HG03025 (cell line): ENCODE measurements at regions not wholly inside any gene's neighbourhood (a gene's known extent, or its start where the extent isn't known, plus 50 kb on each side); places are given as distances from the start of the nearest gene placed in this dataset.
"Not testable (repeated sequence)": the region's sequence is repeated elsewhere in the genome, so short reads cannot be mapped to it uniquely, and the experiment has no call there.

Source experiments
- ATAC-seq: cut with Tn5 transposase; IDR thresholded peaks from one replicate; pipeline ENCODE4 v1.9.1; 2021; ENCODE audit warnings: mild to moderate bottlenecking, moderate library complexity; ENCODE audit not compliant: unreplicated experiment, low FRiP score

DNA sequence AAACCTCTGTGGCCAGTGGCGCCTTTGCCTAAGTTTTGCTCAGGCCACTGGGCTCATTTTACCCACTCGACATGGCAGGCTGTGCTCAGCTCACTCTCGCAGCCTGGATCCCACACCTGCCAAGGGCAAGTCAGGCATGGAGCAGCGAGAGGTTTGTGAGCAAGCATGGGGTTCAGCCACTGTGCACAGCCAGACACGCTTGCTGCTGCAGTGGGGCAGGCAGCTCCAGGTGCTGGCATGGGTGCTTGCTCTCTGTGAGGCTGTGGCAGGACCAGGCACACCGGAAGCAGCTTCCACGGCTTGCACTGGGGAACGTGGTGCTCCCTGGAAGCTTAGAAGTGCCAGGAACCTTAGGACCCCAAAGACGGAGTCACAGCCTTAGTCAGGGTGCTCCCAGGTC lies 470.1 kb downstream of the CDH9 start:
- ATAC-seq: no peak

DNA sequence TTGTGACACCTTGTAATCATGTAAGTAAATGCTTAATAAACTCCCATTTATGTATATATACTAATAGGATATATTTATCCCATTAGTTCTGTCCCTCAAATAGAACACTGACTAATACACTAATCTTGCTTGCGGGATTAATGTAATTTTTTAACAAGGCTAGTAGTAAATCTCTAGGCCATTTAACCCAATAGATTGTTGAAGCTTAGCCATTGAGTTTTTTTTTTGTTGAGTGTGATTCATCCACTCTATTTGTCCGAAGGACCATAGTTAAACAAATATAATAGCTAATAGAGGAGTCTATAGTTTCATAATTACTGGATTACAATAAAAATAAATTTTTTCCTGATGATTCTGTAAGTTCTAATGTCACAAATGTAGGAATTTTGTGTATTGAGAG lies 474.4 kb downstream of the CDH9 start:
- no peak for ATAC-seq

DNA sequence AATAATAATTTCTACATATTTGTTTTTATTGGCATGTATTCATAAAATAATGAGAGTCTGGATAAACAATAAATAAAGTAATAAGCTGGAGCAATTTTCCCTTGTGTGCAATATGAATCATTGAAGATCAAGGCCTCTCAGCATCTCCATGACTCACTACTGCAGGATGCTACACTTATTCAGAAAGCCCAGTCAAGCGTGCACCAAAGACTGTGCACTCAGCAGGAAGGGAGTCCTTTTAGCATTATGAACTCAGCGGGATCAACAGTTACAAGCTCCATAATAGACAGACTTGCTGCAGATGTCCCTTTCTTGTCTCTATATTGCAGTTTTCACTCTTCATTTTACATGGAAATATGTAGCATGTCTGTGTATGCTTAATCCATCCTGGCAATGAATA lies 485.3 kb downstream of the CDH9 start:
- ATAC-seq: no peak

DNA sequence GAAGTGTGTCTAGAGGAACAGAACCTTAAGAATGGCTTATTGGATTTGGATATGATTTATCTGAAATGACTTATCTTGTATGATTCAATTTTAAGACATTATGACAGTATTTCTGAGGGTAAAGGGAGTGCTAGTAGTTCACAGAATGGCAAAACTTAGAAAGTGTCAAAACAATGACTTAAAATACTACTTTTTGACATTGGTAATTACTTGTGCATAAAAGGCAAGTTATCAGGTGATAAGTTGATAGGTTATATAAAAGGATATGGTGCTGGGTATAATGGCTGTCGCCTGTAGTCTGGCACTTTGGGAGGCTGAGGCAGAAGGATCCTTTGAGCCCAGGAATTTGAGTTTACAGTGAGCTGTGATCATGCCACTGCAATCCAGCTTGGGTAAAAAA lies 494.4 kb downstream of the CDH9 start:
- no peak for ATAC-seq

DNA sequence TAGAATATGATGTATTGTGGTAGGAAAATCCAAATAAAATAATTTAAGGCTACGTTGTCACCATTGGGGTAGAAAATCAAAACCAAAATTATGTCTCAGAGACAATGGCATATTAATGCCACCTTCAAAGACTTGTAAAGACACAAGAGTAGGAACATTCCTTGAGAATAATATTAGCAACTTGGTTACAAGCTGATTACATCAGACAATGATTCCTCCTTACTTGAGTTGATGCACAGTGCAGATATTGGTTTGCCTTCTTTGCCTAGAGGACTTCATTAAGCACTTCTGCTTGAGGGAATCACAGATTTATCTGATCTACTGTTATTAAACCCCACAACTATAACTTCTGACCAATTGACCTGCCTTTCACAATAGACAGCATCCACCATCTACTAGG lies 500.2 kb downstream of the CDH9 start:
- ATAC-seq: no peak

DNA sequence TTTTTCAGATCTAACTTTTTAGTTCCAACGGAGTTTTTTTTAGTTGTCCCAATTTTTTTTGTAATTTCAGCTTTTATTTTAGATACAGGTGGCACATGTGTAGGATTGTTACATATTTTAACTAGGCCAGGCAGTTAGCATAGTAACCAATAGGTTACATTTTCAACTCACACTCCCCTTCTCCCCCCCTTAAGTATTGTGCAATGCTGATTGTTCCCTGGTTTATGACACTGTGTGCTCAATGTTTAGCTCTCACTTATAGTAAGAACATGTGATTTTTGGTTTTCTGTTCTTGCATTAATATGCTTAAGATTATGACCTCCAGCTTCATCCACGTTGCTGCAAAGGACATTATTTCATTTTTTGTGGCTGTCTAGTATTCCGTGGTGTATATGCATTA lies 503.2 kb downstream of the CDH9 start:
- ATAC-seq: no peak

DNA sequence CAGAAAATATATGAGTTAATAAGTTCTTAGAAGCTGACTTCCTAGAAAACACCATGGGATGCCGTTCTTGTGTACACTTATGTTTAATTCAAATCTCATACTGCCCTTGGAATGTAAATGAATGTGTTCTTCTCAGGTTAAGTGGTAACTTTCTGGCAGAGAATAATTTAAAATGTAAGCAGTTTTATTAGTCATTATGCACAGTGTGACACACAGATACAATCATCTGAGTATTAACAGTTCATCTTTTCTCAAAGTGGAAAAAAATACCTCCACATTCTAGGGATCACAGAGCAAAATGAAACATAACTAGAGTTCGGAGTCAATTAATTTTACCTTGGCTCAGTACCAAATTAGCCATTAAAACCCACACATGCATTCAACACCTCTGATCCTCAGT lies 508.1 kb downstream of the CDH9 start:
- ATAC-seq: no peak

DNA sequence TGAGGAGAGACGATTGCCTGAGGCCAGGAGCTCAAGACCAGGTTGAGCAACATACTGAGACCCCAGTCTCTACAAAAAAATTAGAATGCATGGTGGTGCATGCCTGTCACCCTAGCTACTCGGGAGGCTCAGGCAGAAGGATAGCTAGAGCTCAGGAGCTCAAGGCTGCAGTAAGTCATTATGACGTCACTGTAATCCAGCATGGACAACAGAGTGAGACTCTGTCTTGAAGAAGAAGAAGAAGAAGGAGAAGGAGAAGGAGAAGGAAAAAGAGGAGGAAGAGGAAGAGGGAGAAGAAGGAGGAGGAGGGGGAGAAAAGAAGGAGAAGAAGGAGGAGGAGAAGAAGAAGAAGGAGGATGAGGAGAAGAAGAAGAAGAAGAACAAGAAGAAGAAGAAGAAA lies 519.1 kb downstream of the CDH9 start:
- ATAC-seq: no peak

DNA sequence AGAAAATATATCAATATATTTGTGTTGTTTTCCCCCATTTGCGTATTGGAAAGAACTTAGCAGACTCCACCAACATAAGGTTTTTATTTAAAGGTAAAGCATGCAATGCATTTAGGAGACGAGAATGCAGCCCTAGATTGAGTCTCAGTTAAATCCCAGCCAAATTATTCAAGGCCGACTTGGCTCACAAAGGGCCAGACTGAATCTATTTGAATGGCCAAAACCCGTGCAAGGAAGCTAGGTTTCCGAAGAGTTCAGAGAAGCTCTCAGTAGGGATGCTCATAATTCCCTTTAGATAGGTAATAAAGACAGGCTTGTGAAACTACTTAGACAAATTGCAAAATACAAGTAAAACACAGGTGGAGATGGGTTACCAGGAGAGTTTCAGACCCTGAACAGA lies 520.3 kb downstream of the CDH9 start:
- no peak for ATAC-seq

DNA sequence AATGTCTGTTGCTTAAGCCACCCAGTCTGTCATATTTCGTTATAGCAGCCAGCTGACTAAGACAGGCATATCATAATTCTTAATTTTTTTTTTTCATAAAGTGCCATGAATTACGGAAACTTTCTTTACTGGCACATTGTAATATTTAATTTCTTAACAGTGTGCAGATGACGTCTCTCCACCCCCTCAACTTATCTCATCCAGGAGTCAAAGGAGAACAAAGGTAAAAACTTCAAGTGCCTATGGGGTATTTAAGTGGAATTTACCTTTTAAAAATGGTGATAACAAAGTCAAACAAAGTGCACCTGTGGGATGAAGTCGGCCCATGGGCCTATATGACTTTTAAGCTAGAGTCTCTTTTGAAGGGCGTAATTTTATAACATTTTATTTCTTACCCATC lies 539.4 kb downstream of the CDH9 start:
- ATAC-seq: no peak

DNA sequence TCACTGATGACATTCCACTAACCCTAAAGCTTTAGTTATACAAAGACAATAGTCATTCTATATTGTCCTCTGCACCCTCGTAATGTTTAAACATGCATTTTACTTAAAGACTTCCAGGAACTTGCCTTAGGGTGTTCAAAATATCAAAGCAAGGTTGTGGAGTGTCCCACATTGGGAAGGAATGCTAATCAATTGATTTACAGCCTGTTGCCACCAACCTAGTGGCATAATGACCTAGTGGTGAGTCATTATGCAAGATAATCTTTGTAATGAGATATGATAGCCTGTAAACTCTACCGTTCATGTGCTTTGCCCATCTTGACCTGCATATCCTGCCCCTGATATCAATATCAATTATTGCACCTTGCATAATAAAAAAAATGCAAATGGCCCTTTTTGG lies 542.9 kb downstream of the CDH9 start:
- ATAC-seq: no peak

DNA sequence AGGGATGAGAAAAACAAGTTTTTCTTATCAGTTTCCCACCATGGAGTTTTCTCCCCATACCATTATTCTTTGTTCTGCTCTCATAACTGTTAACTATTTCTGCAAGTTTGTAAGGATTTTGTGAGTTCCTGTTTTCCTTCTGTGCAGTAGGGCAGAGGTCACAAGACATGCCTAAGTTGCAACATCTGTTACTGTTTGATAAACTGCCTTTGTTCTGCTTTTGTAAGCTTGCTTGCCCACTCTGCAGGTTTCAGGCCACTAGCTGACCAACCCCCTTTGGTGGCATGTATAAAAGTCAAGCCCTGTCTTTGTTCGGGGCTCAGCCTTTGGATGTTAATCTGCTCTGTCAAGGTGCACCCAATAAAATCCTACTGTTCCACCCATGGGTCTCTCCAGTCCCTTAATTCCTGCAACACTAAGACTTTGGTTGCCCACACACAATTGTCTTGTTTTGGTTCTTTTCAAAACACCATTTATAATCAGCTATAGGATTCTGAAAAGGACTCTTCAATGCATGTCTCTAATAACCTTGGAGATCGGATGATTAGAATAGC lies 545.4 kb downstream of the CDH9 start:
- no peak for ATAC-seq

DNA sequence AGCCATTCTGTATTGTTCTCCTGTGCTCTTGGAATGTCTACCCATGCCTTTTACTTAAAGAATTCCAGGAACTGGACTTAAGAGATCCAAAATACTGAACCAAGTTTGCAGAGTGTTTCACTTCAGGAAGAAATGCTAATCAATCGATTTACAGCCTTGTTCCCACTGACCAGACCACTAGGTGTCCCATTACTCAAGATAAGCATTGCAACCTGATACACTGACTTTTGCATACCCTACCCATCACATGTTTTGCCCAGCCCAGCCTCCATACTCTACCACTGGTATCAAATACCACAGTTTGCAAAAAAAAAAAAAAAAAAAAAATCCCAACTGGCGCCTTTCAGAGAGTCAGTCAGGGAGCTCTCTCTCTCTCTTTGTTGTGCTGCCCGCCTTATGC lies 550.8 kb downstream of the CDH9 start:
- no peak for ATAC-seq

DNA sequence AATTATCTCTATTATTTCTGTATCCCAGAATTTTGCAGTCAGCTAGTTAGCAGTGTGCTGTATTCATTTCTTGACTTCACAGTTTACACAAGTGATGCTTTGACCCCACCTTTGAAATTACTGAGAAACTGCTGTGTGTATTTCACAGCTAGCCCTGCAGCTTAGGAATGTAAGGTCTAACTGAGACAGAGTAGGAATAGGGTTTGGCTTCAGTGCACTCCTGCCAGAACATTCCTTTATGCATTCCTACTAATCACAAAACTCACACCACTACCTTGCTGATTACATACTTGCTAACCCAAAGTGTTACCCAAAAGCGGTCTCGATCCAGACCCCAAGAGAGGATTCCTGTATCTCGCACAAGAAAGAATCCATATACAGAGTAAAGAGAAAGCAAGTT lies 551.8 kb downstream of the CDH9 start:
- ATAC-seq: no peak

DNA sequence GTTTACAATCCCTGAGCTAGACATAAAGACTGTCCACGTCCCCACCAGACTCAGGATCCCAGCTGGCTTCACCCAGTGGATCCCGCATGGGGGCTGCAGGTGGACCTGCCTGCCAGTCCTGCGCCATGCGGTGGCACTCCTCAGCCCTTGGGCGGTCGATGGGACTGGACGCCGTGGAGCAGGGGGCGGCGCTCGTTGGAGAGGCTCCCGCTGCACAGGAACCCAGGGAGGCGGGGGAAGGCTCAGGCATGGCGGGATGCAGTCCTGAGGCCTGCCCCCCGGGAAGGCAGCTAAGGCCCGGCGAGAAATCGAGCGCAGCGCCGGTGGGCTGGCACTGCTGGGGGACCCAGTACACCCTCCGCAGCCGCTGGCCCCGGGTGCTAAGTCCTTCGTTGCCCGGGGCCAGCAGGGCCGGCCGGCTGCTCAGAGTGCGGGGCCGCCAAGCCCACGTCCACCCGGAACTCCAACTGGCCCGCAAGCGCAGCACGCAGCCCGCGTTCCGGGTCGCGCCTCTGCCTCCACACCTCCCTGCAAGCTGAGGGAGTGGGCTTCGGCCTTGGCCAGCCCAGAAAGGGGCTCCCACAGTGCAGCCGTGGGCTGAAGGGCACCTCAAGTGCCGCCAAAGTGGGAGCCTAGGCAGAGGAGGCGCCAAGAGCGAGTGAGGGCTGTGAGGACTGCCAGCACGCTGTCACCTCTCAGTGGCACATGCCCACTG lies 553.1 kb downstream of the CDH9 start:
- ATAC-seq: not testable (repeated sequence)

DNA sequence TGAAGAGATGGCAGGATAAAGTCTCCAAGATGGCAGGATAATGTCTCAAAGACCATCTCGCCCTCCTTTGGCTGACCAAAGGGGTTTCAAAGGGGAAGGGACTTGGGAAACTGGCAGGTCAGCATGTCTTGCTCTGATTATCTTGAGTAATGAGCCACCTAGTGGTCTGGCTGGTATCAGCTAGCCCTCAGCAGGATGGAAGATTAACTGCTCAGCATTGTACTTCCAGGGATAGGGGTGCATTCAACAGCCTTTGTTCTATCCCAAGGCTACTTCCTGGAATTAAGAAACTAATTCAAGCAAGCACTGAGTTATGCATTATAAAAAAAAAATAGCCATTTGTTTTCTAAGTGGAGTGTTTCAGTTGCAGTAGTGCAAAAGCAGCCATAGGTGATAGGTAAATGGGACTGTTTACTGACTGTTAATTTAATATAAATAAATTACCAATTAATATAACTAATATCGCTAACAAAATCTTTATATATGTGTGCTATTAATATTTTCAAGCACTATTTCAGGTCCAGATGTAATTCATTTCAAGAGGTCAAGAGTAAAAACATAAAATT lies 555.5 kb downstream of the CDH9 start:
- no peak for ATAC-seq

DNA sequence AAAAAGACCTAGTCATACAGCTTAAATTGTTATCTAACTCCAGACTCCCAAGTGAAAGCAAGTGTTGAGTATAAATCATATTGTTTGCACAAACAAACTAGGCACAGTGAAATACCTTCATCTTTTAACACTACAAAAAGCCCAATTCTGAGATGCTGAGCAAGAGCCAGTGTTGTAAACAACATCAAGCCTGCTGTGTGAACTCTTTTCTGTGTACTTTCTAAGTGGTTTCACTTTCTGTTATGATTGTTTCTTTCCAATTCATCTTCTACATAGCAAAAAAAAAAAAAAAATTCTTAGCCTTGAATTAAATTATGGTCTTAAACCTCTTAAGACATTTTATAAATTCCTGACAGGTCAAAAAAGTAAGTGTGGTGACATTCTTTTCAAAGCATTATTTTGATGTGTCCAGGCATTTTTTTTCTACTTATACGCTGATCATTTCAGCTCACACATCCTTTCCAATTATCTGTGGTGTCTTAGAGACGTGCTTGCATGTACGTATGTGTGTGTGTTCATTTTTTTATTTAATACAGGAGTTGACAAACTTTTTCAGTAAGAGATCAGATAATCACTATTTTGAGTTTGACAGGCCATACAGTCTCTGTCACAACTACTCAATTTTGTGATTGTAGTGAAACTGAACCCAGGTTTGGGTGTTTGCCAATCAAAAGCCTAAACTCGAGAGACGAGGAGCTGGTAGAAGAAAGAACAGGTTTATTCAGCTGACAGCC lies 556.1 kb downstream of the CDH9 start:
- no peak for ATAC-seq

DNA sequence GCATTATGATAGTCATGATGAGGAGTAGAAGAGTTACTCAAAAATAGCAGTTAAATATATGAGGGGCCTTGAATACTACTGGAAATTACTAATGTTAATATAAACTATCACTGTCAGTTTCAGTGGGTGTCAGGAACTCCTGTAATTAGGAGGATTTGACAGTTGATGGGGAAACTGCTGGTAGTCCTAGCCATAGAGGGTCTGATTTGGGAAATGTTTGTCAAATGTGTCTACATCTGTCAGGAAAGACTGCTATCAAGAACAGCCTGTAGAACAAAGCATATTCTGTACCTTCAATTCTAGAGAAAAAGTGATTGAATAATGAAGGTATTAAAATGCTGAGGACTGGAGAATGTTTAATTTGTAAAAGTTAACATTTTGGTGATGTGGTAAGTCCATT lies 567.9 kb downstream of the CDH9 start:
- no peak for ATAC-seq

DNA sequence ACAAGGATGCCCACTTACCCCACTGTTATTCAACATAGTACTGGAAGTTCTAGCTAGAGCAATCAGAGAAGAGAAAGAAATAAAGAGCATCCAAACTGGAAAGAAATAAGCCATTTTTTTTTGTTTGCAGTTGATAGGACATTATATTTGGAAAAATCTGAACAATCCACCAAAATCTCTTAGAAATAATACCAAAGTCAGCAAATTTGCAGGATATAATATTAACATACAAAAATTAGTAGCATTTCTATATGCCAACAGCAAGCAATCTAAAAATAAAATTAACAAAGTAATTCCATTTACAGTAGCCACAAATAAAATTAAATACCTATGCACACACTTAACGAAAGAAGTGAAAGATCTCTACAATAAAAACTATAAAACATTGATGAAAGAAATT lies 599.3 kb downstream of the CDH9 start:
- ATAC-seq: no peak

DNA sequence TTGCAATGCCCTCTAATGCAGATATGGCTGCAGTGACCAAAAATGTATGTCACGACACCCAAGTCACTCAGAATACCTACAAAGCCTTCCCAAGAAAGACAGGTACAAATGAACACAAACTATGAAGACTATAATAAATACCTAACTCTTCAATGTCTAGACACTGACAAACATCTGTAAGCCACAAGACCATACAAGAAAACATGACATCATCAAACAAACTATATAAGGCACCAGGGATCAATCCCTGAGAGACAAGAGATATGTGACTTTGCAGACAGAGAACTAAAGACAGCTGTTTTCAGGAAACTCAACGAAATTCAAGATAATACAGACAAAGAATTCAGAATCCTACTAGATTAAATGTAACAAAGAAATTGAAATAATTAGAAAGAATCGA lies 603.7 kb downstream of the CDH9 start:
- no peak for ATAC-seq

DNA sequence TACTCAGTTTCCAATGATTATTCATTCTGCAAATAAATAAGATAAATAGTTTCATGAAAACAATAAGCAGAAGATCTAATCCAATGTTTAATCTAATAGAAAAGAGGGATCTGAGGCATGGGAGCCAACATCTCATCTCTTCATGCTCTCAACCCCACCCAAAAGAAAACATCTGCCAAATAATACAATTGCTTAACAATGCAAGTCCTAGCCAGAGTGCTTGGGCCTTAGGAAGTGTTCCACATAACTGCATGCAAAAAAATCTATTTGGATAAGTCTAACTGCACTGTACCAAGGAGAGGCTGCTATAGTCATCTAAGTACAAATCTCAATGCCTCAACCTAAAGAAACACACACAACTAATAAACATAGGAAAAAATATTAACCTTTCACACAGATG lies 606.0 kb downstream of the CDH9 start:
- ATAC-seq: no peak

DNA sequence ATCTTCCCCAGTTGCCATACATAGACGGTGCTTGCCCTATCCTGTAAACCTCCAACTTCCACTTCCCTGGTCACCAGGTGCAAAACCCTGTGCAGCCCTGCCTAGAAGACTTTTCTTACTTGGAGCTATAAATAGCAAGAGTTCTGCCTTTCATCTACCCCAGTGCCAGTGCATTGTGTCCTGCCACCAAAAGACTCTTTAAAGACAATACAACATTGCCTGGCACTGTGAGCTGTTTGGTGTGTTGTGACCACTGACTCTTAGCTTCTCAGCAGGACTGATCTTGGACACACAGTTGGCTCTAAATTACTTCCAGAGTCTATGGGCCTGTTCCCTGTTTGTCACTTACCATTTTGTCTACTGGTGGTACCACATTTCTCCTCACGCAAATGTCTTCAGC lies 608.1 kb downstream of the CDH9 start:
- no peak for ATAC-seq
